Mesenchymal stem cell (in vitro differentiated cells and primary cell): ENCODE measurements at regions not wholly inside any gene's neighbourhood (a gene's known extent, or its start where the extent isn't known, plus 50 kb on each side); places are given as distances from the start of the nearest gene placed in this dataset.

Experiments
- DNase-seq: peaks from one replicate; pipeline ENCODE4 v3.0.0-alpha.2; 2013
- H2AFZ ChIP-seq: one replicate; pipeline ENCODE4 v1.6.1; 2013; ENCODE audit warnings: low read depth, mild to moderate bottlenecking, control low read depth, inconsistent platforms, low read length, moderate library complexity
- H2AK5ac ChIP-seq: 2 replicates; pipeline ENCODE4 v1.6.1; 2013; ENCODE audit warnings: low read length, moderate library complexity, mild to moderate bottlenecking, inconsistent platforms; ENCODE audit not compliant: severe bottlenecking
- H2BK120ac ChIP-seq: one replicate; pipeline ENCODE4 v1.6.1; 2013; ENCODE audit warnings: low read depth, mild to moderate bottlenecking, inconsistent platforms, low read length, moderate library complexity
- H2BK12ac ChIP-seq, 2 experiments: one replicate each; pipeline ENCODE4 v1.6.1; 2013; ENCODE audit warnings: inconsistent platforms in 2 of 2, low read length in 2 of 2, mild to moderate bottlenecking in 2 of 2, moderate library complexity in 2 of 2, control low read depth in 1 of 2
- H2BK15ac ChIP-seq: one replicate; pipeline ENCODE4 v1.6.1; 2013; ENCODE audit warnings: mild to moderate bottlenecking, low read depth, inconsistent platforms; ENCODE audit not compliant: poor library complexity, severe bottlenecking
- H2BK5ac ChIP-seq: 2 replicates; pipeline ENCODE4 v1.6.1; 2013; ENCODE audit warnings: low read depth, mild to moderate bottlenecking, low read length, control low read depth, inconsistent platforms; ENCODE audit not compliant: poor library complexity, severe bottlenecking
- H3K14ac ChIP-seq, 2 experiments: one replicate each; pipeline ENCODE4 v1.6.1; 2013; ENCODE audit warnings: inconsistent platforms in 2 of 2, low read length in 2 of 2, control low read depth in 1 of 2, mild to moderate bottlenecking in 1 of 2, moderate library complexity in 1 of 2
- H3K18ac ChIP-seq, 2 experiments: one replicate each; pipeline ENCODE4 v1.6.1; 2013; ENCODE audit warnings: inconsistent platforms in 2 of 2, low read length in 2 of 2, control low read depth in 1 of 2, low read depth in 1 of 2, mild to moderate bottlenecking in 1 of 2
- H3K23ac ChIP-seq, 2 experiments: one replicate each; pipeline ENCODE4 v1.6.1; 2013; ENCODE audit warnings: inconsistent platforms in 2 of 2, low read length in 2 of 2, mild to moderate bottlenecking in 2 of 2, moderate library complexity in 2 of 2, control low read depth in 1 of 2
- H3K27ac ChIP-seq: 2 replicates; pipeline ENCODE4 v1.5.1; 2013; ENCODE audit warnings: mild to moderate bottlenecking, moderate library complexity, low read length, control low read depth, inconsistent platforms; ENCODE audit not compliant: poor library complexity, severe bottlenecking
- H3K27me3 ChIP-seq, 2 experiments: 2 replicates each; pipeline versions ENCODE4 v1.6.1 to v1.7.0; 2013; ENCODE audit warnings: low read length in 2 of 2, mild to moderate bottlenecking in 2 of 2, moderate library complexity in 2 of 2, control low read depth in 1 of 2, inconsistent platforms in 1 of 2; ENCODE audit not compliant: control insufficient read depth in 1 of 2, insufficient read depth in 1 of 2
- H3K36me3 ChIP-seq, 2 experiments: 2 replicates each; pipeline versions ENCODE4 v1.6.1 to v1.7.0; 2013; ENCODE audit warnings: low read length in 2 of 2, control low read depth in 1 of 2, inconsistent platforms in 1 of 2, low read depth in 1 of 2, mild to moderate bottlenecking in 1 of 2; ENCODE audit not compliant: insufficient read depth in 2 of 2, control insufficient read depth in 1 of 2
- H3K4ac ChIP-seq, 2 experiments: one replicate each; pipeline ENCODE4 v1.6.1; 2013; ENCODE audit warnings: inconsistent platforms in 2 of 2, low read length in 2 of 2, mild to moderate bottlenecking in 2 of 2, moderate library complexity in 2 of 2, control low read depth in 1 of 2, low read depth in 1 of 2
- H3K4me1 ChIP-seq: 2 replicates; pipeline ENCODE4 v1.6.1; 2013; ENCODE audit warnings: low read depth, low read length, control low read depth; ENCODE audit not compliant: control insufficient read depth, insufficient read depth
- H3K4me2 ChIP-seq: 2 replicates; pipeline ENCODE4 v1.6.1; 2013; ENCODE audit warnings: low read length, mild to moderate bottlenecking, inconsistent platforms; ENCODE audit not compliant: poor library complexity, severe bottlenecking
- H3K4me3 ChIP-seq, 2 experiments: 2 replicates each; pipeline versions ENCODE4 v1.5.1 to v1.7.0; 2013; ENCODE audit warnings: low read length in 2 of 2, mild to moderate bottlenecking in 2 of 2, control low read depth in 1 of 2, low read depth in 1 of 2; ENCODE audit not compliant: insufficient read depth in 1 of 2
- H3K79me1 ChIP-seq: replicated peaks from 2 replicates; pipeline ENCODE4 v1.6.1; 2013; ENCODE audit warnings: mild to moderate bottlenecking, control low read depth, low read length, inconsistent platforms; ENCODE audit not compliant: poor library complexity, severe bottlenecking
- H3K9ac ChIP-seq: 2 replicates; pipeline ENCODE4 v1.7.0; 2013; ENCODE audit warnings: mild to moderate bottlenecking, low read length, moderate library complexity
- H3K9me3 ChIP-seq: 2 replicates; pipeline ENCODE4 v1.7.0; 2013; ENCODE audit warnings: mild to moderate bottlenecking, low read length; ENCODE audit not compliant: control insufficient read depth
- H4K8ac ChIP-seq: one replicate; pipeline ENCODE4 v1.6.1; 2013; ENCODE audit warnings: inconsistent platforms, mild to moderate bottlenecking, low read length, moderate library complexity
- H4K91ac ChIP-seq: one replicate; pipeline ENCODE4 v1.6.1; 2013; ENCODE audit warnings: mild to moderate bottlenecking, low read length, inconsistent platforms
- WGBS: methylation state at CpG from one replicate; pipeline ENCODE4 v1.1.7; 2013; ENCODE audit warnings: mixed read lengths; 5-methylcytosine and 5-hydroxymethylcytosine counted together

- Histone ChIP-seq H4K8ac (no peak overlapping the region), H3K4me1 (no peaks in the 10 kb centered on the region)
These were observed 562.2 kb upstream of the PTBP2 start for GRCh38 chr1:96159379-96159778.

DNA sequence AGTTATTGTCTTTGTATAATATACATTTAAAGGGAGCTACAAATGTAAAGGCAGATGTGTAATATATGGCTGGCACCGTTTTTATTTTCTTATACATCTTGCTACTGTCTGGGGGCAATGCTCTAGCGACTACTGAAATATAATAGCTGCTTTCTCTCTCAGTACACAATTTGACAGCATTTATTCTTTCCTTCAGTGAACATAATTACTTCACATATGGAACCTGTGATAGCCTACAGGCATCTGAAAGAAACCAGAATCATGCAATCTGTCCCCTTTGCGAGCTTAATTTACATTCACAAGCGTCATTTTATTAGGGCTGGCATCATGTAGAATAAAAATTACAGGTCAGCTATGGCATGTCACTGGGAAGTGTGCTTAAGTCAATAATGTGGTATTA lies 557.5 kb upstream of the PTBP2 start:
- Histone ChIP-seq H3K14ac (no peak overlapping the region), H4K8ac (no peak overlapping the region), H2BK15ac (no peak overlapping the region), H3K79me1 (no peaks in the 10 kb centered on the region), H2BK12ac (no peak overlapping the region), H4K91ac (no peak overlapping the region), H3K4me3 (no peak overlapping the region), H3K4me2 (no peak overlapping the region), H2BK120ac (no peak overlapping the region), H3K18ac (no peak overlapping the region), H3K4ac (no peak overlapping the region), H3K9ac (no peak overlapping the region), H3K23ac (no peak overlapping the region), H3K9me3 (peaks cover 9% of the 10 kb centered on the region), H2AFZ (no peak overlapping the region), H2BK5ac (no peak overlapping the region), H3K27me3 (no peaks in the 10 kb centered on the region), H2AK5ac (no peak overlapping the region), H3K27ac (no peak overlapping the region), H3K36me3 (no peaks in the 10 kb centered on the region), H3K4me1 (no peaks in the 10 kb centered on the region)
- DNase-seq, result no peak
- 90% methylated on average over 4 of the region's 4 CpGs for WGBS

More at GRCh38 chr1:96159379-96159778, 562.2 kb upstream of the PTBP2 start:
- Histone ChIP-seq H2BK12ac (no peak overlapping the region), H3K79me1 (no peaks in the 10 kb centered on the region), H3K27me3 (no peaks in the 10 kb centered on the region), H3K23ac (no peak overlapping the region), H3K9ac (no peak overlapping the region), H3K4ac (no peak overlapping the region), H3K18ac (no peak overlapping the region), H2BK120ac (no peak overlapping the region), H2BK5ac (no peak overlapping the region), H3K4me3 (no peak overlapping the region), H3K4me2 (no peak overlapping the region), H3K9me3 (peaks cover 29% of the 10 kb centered on the region), H3K14ac (no peak overlapping the region), H2AFZ (no peak overlapping the region), H3K36me3 (no peaks in the 10 kb centered on the region), H4K91ac (no peak overlapping the region), H3K27ac (no peak overlapping the region), H2AK5ac (no peak overlapping the region), H2BK15ac (no peak overlapping the region)
- no peak for DNase-seq
- WGBS, result 93% methylated on average over 2 of the region's 2 CpGs

DNA sequence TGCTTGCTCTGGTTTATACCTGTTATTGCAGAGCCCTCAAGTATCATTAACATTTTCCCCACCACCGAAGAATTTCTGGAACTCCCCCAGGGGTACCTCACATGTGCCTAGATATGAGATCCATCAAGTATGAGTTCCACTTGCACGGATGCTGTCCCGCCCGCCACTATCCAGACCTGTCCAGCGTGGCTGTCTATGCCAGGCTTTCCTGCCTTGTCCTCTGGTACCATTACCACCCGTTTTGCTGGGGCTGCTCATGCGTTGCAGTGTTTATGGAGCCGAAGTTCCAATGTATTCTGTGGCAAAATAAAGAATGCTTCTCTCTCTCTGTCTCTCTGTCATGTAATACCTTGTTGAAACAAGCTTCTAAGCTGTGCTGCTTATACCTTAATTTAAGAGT lies 543.5 kb upstream of the PTBP2 start:
- no peaks in the 10 kb centered on the region for H3K79me1 ChIP-seq
- WGBS, result 91% methylated on average over 8 of the region's 8 CpGs
- no peak overlapping the region for H4K8ac ChIP-seq
- H2BK15ac ChIP-seq, result no peak overlapping the region
- no peaks in the 10 kb centered on the region for H3K36me3 ChIP-seq
- no peak overlapping the region for H3K4ac ChIP-seq
- no peak overlapping the region for H2BK120ac ChIP-seq
- no peak overlapping the region for H2BK5ac ChIP-seq
- H3K18ac ChIP-seq, result no peak overlapping the region
- H3K4me1 ChIP-seq, result no peaks in the 10 kb centered on the region
- H4K91ac ChIP-seq, result no peak overlapping the region
- H3K23ac ChIP-seq, result no peak overlapping the region
- no peaks in the 10 kb centered on the region for H3K27me3 ChIP-seq
- H2AK5ac ChIP-seq, result no peak overlapping the region
- no peak for DNase-seq
- H3K27ac ChIP-seq, result no peak overlapping the region
- H3K4me3 ChIP-seq, result peak overlapping the region in 1 of 2 experiments; percentile 40
- no peak overlapping the region for H2AFZ ChIP-seq
- H3K9me3 ChIP-seq, result no peaks in the 10 kb centered on the region
- no peak overlapping the region for H3K14ac ChIP-seq
- H3K4me2 ChIP-seq, result no peak overlapping the region
- H2BK12ac ChIP-seq, result no peak overlapping the region
- no peak overlapping the region for H3K9ac ChIP-seq

GRCh38 chr1:96183485-96183884 lies 538.1 kb upstream of the PTBP2 start:
- no peaks in the 10 kb centered on the region for H3K9me3 ChIP-seq
- H3K27me3 ChIP-seq, result no peaks in the 10 kb centered on the region
- no peaks in the 10 kb centered on the region for H3K36me3 ChIP-seq
- no peak overlapping the region for H3K14ac ChIP-seq
- no peak overlapping the region for H4K91ac ChIP-seq
- no peak overlapping the region for H3K18ac ChIP-seq
- H3K9ac ChIP-seq, result no peak overlapping the region
- no peaks in the 10 kb centered on the region for H3K79me1 ChIP-seq
- H3K27ac ChIP-seq, result no peak overlapping the region
- no peak overlapping the region for H2AFZ ChIP-seq
- no peak overlapping the region for H2BK15ac ChIP-seq
- WGBS, result 100% methylated on average over 1 of the region's 2 CpGs
- no peak overlapping the region for H3K4me3 ChIP-seq
- H2BK12ac ChIP-seq, result no peak overlapping the region
- no peak overlapping the region for H2BK120ac ChIP-seq
- no peaks in the 10 kb centered on the region for H3K4me1 ChIP-seq
- H2AK5ac ChIP-seq, result no peak overlapping the region
- H3K4me2 ChIP-seq, result no peak overlapping the region
- H4K8ac ChIP-seq, result no peak overlapping the region
- no peak overlapping the region for H2BK5ac ChIP-seq
- DNase-seq, result no peak
- no peak overlapping the region for H3K4ac ChIP-seq
- no peak overlapping the region for H3K23ac ChIP-seq
